ENCODE measurements at regions not wholly inside any gene's neighbourhood (a gene's known extent, or its start where the extent isn't known, plus 50 kb on each side); places are given as distances from the start of the nearest gene placed in this dataset.

GRCh38 chr6:156511570-156511969 is 265.6 kb upstream of the ARID1B start:
- Mint-ChIP-seq H3K4me1 (no peaks in the 10 kb centered on the region), H3K27me3 (peaks cover 1% of the 10 kb centered on the region), H3K36me3 (ENCODE audit: low read depth) (no peaks in the 10 kb centered on the region), H3K27ac (no peak overlapping the region), H3K4me3 (no peak overlapping the region), H3K9me3 (no peaks in the 10 kb centered on the region)
- intact Hi-C loops (cut with micrococcal nuclease) = no loop called here
- DNase-seq = no peak

GRCh38 chr6:156511051-156511450 is 266.1 kb upstream of the ARID1B start:
- Mint-ChIP-seq H3K27ac (no peak overlapping the region), H3K4me1 (no peaks in the 10 kb centered on the region)
- intact Hi-C loops (cut with micrococcal nuclease) = no loop called here

GRCh38 chr6:156510242-156510641 is 266.9 kb upstream of the ARID1B start:
- Mint-ChIP-seq H3K9me3 (no peaks in the 10 kb centered on the region), H3K4me1 (no peaks in the 10 kb centered on the region), H3K4me3 (no peak overlapping the region), H3K36me3 (ENCODE audit: low read depth) (no peaks in the 10 kb centered on the region), H3K27me3 (peaks cover 1% of the 10 kb centered on the region), H3K27ac (no peak overlapping the region)
- DNase-seq = no peak
- intact Hi-C loops (cut with micrococcal nuclease) = no loop called here

More at GRCh38 chr6:156511051-156511450, 266.1 kb upstream of the ARID1B start:
- Mint-ChIP-seq H3K9me3 (no peaks in the 10 kb centered on the region), H3K4me3 (no peak overlapping the region), H3K27me3 (peaks cover 1% of the 10 kb centered on the region), H3K36me3 (ENCODE audit: low read depth) (no peaks in the 10 kb centered on the region)
- no peak for DNase-seq

GRCh38 chr6:156509496-156509895 is 267.7 kb upstream of the ARID1B start:
- intact Hi-C loops (cut with micrococcal nuclease) = no loop called here
- H3K27me3 Mint-ChIP-seq = peaks cover 1% of the 10 kb centered on the region
- no peak overlapping the region for H3K4me3 Mint-ChIP-seq
- H3K36me3 Mint-ChIP-seq (ENCODE audit: low read depth) = no peaks in the 10 kb centered on the region
- no peak for DNase-seq
- H3K27ac Mint-ChIP-seq = no peak overlapping the region
- no peaks in the 10 kb centered on the region for H3K4me1 Mint-ChIP-seq
- no peaks in the 10 kb centered on the region for H3K9me3 Mint-ChIP-seq

GRCh38 chr6:156508923-156509322 is 268.3 kb upstream of the ARID1B start:
- Mint-ChIP-seq H3K36me3 (ENCODE audit: low read depth) (no peaks in the 10 kb centered on the region), H3K27ac (no peak overlapping the region), H3K4me3 (no peak overlapping the region), H3K4me1 (no peaks in the 10 kb centered on the region), H3K27me3 (peaks cover 1% of the 10 kb centered on the region), H3K9me3 (no peaks in the 10 kb centered on the region)
- DNase-seq = no peak
- intact Hi-C loops (cut with micrococcal nuclease) = no loop called here

GRCh38 chr6:156508126-156508525 is 269.1 kb upstream of the ARID1B start:
- Mint-ChIP-seq H3K27me3 (peaks cover 1% of the 10 kb centered on the region), H3K36me3 (ENCODE audit: low read depth) (no peaks in the 10 kb centered on the region)
- intact Hi-C loops (cut with micrococcal nuclease) = no loop called here

GRCh38 chr6:156507656-156508055 is 269.5 kb upstream of the ARID1B start:
- DNase-seq = no peak
- no peaks in the 10 kb centered on the region for H3K4me1 Mint-ChIP-seq
- no peak overlapping the region for H3K27ac Mint-ChIP-seq
- peaks cover 1% of the 10 kb centered on the region for H3K27me3 Mint-ChIP-seq
- H3K36me3 Mint-ChIP-seq (ENCODE audit: low read depth) = no peaks in the 10 kb centered on the region
- intact Hi-C loops (cut with micrococcal nuclease) = no loop called here
- no peak overlapping the region for H3K4me3 Mint-ChIP-seq
- H3K9me3 Mint-ChIP-seq = no peaks in the 10 kb centered on the region

More at GRCh38 chr6:156508126-156508525, 269.1 kb upstream of the ARID1B start:
- no peak for DNase-seq
- H3K4me1 Mint-ChIP-seq = no peaks in the 10 kb centered on the region
- no peak overlapping the region for H3K4me3 Mint-ChIP-seq
- H3K27ac Mint-ChIP-seq = no peak overlapping the region
- H3K9me3 Mint-ChIP-seq = no peaks in the 10 kb centered on the region

GRCh38 chr6:156507106-156507505 is 270.1 kb upstream of the ARID1B start:
- intact Hi-C loops (cut with micrococcal nuclease) = no loop called here
- DNase-seq = peak; percentile 31
- H3K4me1 Mint-ChIP-seq = no peaks in the 10 kb centered on the region
- peaks cover 1% of the 10 kb centered on the region for H3K27me3 Mint-ChIP-seq
- no peak overlapping the region for H3K4me3 Mint-ChIP-seq
- H3K9me3 Mint-ChIP-seq = peaks cover 5% of the 10 kb centered on the region
- H3K36me3 Mint-ChIP-seq (ENCODE audit: low read depth) = no peaks in the 10 kb centered on the region
- H3K27ac Mint-ChIP-seq = no peak overlapping the region

GRCh38 chr6:156502969-156503504 is 274.1 kb upstream of the ARID1B start:
- H3K4me1 Mint-ChIP-seq = no peaks in the 10 kb centered on the region
- intact Hi-C loops (cut with micrococcal nuclease) = no loop called here
- H3K27me3 Mint-ChIP-seq = no peaks in the 10 kb centered on the region
- peaks cover 14% of the 10 kb centered on the region for H3K9me3 Mint-ChIP-seq
- peak; percentile 14 for DNase-seq
- no peak overlapping the region for H3K27ac Mint-ChIP-seq
- no peaks in the 10 kb centered on the region for H3K36me3 Mint-ChIP-seq (ENCODE audit: low read depth)
- H3K4me3 Mint-ChIP-seq = no peak overlapping the region

- H3K27ac Mint-ChIP-seq = no peak overlapping the region
- no peaks in the 10 kb centered on the region for H3K36me3 Mint-ChIP-seq (ENCODE audit: low read depth)
- H3K9me3 Mint-ChIP-seq = peaks cover 19% of the 10 kb centered on the region
- peak; percentile 23 for DNase-seq
- H3K4me1 Mint-ChIP-seq = no peaks in the 10 kb centered on the region
- no peak overlapping the region for H3K4me3 Mint-ChIP-seq
- intact Hi-C loops (cut with micrococcal nuclease) = no loop called here
- H3K27me3 Mint-ChIP-seq = no peaks in the 10 kb centered on the region
Observed at GRCh38 chr6:156497618-156498017, 279.6 kb upstream of the ARID1B start.

- Mint-ChIP-seq H3K27me3 (no peaks in the 10 kb centered on the region), H3K4me3 (no peak overlapping the region), H3K36me3 (ENCODE audit: low read depth) (no peaks in the 10 kb centered on the region), H3K27ac (no peak overlapping the region), H3K9me3 (peaks cover 3% of the 10 kb centered on the region), H3K4me1 (no peaks in the 10 kb centered on the region)
- intact Hi-C loops (cut with micrococcal nuclease) = no loop called here
- DNase-seq = no peak
Observed at GRCh38 chr6:156487877-156488276, 289.3 kb upstream of the ARID1B start.

- Mint-ChIP-seq H3K9me3 (peaks cover 3% of the 10 kb centered on the region), H3K4me3 (no peak overlapping the region), H3K27ac (no peak overlapping the region), H3K36me3 (ENCODE audit: low read depth) (no peaks in the 10 kb centered on the region), H3K4me1 (no peaks in the 10 kb centered on the region), H3K27me3 (no peaks in the 10 kb centered on the region)
- intact Hi-C loops (cut with micrococcal nuclease) = no loop called here
- DNase-seq = no peak
Observed at GRCh38 chr6:156485150-156485549, 292.0 kb upstream of the ARID1B start.

GRCh38 chr6:156474507-156475120 is 302.6 kb upstream of the ARID1B start:
- DNase-seq = no peak
- no peaks in the 10 kb centered on the region for H3K36me3 Mint-ChIP-seq (ENCODE audit: low read depth)
- H3K4me1 Mint-ChIP-seq = peaks cover 2% of the 10 kb centered on the region
- peaks cover 3% of the 10 kb centered on the region for H3K9me3 Mint-ChIP-seq
- H3K27me3 Mint-ChIP-seq = no peaks in the 10 kb centered on the region
- intact Hi-C loops (cut with micrococcal nuclease) = no loop called here
- no peak overlapping the region for H3K4me3 Mint-ChIP-seq
- H3K27ac Mint-ChIP-seq = no peak overlapping the region

- DNase-seq = no peak
- peaks cover 5% of the 10 kb centered on the region for H3K9me3 Mint-ChIP-seq
- H3K27ac Mint-ChIP-seq = no peak overlapping the region
- no peak overlapping the region for H3K4me3 Mint-ChIP-seq
- no peaks in the 10 kb centered on the region for H3K27me3 Mint-ChIP-seq
- intact Hi-C loops (cut with micrococcal nuclease) = no loop called here
- peaks cover 2% of the 10 kb centered on the region for H3K4me1 Mint-ChIP-seq
- H3K36me3 Mint-ChIP-seq (ENCODE audit: low read depth) = no peaks in the 10 kb centered on the region
Observed at GRCh38 chr6:156471000-156471399, 306.2 kb upstream of the ARID1B start.
